Adrenal gland (tissue), 9 donors: ENCODE measurements at regions not wholly inside any gene's neighbourhood (a gene's known extent, or its start where the extent isn't known, plus 50 kb on each side); places are given as distances from the start of the nearest gene placed in this dataset.
A peak's percentile ranks its signal among the peaks of the same experiment; 100 is the strongest.

Source experiments
- DNase-seq, 7 donors: peaks; one replicate each; pipeline ENCODE4 v3.0.0-alpha.2; 2019 to 2020
- H3K27ac ChIP-seq, 5 donors: fragments of 200-600 bp; sonication (generic) in 4 of 5; 1 replicate in 3 of 5; 2 replicates in 2 of 5; pipeline versions ENCODE4 v1.5.1 to v1.8.0; 2016 to 2020; ENCODE audit warnings: mild to moderate bottlenecking in 1 of 5
- H3K27me3 ChIP-seq: fragments of 200-600 bp; 2 replicates; pipeline ENCODE4 v1.8.0; 2021
- H3K36me3 ChIP-seq, 2 donors: fragments of 200-600 bp; replicated peaks in 1 of 2; 1 replicate in 1 of 2; 2 replicates in 1 of 2; pipeline versions ENCODE4 v1.5.1 to v1.8.0; 2018 to 2022
- H3K4me1 ChIP-seq, 2 donors: fragments of 200-600 bp; replicated peaks in 1 of 2; 1 replicate in 1 of 2; 2 replicates in 1 of 2; pipeline versions ENCODE4 v1.5.1 to v1.8.0; 2018 to 2021
- H3K4me3 ChIP-seq, 4 donors: fragments of 200-600 bp; sonication (generic) in 3 of 4; one replicate each; pipeline ENCODE4 v1.5.1; 2016 to 2018
- H3K9me3 ChIP-seq, 3 donors: fragments of 200-600 bp; sonication (generic) in 1 of 3; replicated peaks in 1 of 3; 1 replicate in 2 of 3; 2 replicates in 1 of 3; pipeline versions ENCODE4 v1.5.1 to v1.8.0; 2016 to 2021
- POLR2A ChIP-seq, 2 donors: fragments of 450-650 bp; IDR thresholded peaks; one replicate each; pipeline ENCODE4 v1.6.1; 2017; ENCODE audit warnings: antibody characterized with exemption in 2 of 2, mild to moderate bottlenecking in 2 of 2, moderate library complexity in 1 of 2
- WGBS, 4 donors: extraction: QIAGEN DNeasy Blood & Tissue Kit in 2 of 4; methylation state at CpG; one replicate each; pipeline versions ENCODE4 v1.1.5 to v1.1.7; 2013 to 2017; 5-methylcytosine and 5-hydroxymethylcytosine counted together
- intact Hi-C, 2 donors: fragments of 100-400 bp; cut with DNase I; formaldehyde crosslinking; loops; one replicate each; pipeline versions ENCODE4 v1.14.1 to v1.15.0; 2022 to 2023
- TF ChIP-seq, protein P1 (sequence below), 6 experiments: fragments of 450-650 bp in 4 of 6; fragments of 200-600 bp in 2 of 6; sonication (generic) in 1 of 6; IDR thresholded peaks; 1 replicate in 5 of 6; 2 replicates in 1 of 6; pipeline versions ENCODE4 v1.5.1 to v1.8.0; 2016 to 2021; ENCODE audit warnings: antibody characterized with exemption in 6 of 6, mild to moderate bottlenecking in 2 of 6, moderate library complexity in 1 of 6
- donor health status: healthy with polysubstance abuse.
- donor health status: Bipolar disorder and iron deficiency.
- donor health status: DM: yes; HTN: yes; CAD: no.
- donor health status: DM: no; HTN: no; CAD: no.
- donor health status: DM: no; HTN: no; CAD: no.

DNA sequence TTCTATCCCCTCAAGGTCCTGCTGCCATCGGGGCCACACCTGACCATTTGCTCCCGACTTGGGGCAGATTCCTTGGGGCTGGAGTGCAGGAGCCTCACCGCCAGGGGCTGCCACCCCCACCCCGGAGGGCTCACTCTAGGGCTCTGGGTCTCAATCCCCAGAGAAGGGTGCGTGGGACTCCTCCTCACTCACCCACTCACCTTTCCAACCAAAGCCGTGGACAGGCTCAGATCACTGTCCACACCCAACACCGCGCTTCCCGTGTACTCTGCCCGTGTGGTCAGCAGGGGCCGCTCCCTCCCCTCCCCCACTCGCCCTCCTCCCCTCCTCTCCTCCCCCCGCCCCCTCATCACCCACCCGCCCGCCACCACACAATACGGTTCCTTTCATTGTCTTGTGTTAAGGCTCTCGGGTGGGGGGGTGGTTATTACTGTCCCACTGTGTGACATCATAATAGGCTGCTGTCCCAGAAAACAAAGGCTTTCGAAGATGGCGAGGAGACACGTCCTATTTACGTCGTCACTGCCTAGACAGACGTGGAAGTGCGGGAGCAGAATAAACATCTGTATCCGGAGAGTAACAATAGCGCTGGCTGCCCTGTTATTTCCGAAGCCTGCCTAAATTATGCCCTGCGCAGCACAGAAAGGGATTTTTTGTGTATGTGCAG lies 85.8 kb downstream of the YTHDF1 start:
- Histone ChIP-seq H3K4me1 (no peaks in the 10 kb centered on the region), H3K27me3 (peaks cover 14% of the 10 kb centered on the region), H3K9me3 (no peaks in the 10 kb centered on the region), H3K27ac (no peak overlapping the region), H3K36me3 (no peaks in the 10 kb centered on the region), H3K4me3 (no peak overlapping the region)
- WGBS, 4 donors, result 30 to 35% (median 30%) methylated on average over 13 to 28 of the region's 28 CpGs
- TF ChIP-seq, protein P1, sequence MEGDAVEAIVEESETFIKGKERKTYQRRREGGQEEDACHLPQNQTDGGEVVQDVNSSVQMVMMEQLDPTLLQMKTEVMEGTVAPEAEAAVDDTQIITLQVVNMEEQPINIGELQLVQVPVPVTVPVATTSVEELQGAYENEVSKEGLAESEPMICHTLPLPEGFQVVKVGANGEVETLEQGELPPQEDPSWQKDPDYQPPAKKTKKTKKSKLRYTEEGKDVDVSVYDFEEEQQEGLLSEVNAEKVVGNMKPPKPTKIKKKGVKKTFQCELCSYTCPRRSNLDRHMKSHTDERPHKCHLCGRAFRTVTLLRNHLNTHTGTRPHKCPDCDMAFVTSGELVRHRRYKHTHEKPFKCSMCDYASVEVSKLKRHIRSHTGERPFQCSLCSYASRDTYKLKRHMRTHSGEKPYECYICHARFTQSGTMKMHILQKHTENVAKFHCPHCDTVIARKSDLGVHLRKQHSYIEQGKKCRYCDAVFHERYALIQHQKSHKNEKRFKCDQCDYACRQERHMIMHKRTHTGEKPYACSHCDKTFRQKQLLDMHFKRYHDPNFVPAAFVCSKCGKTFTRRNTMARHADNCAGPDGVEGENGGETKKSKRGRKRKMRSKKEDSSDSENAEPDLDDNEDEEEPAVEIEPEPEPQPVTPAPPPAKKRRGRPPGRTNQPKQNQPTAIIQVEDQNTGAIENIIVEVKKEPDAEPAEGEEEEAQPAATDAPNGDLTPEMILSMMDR (IDR thresholded peaks at IDR 0.05), result no peak
- no peak for TF ChIP-seq POLR2A (IDR thresholded peaks at IDR 0.05)
- intact Hi-C loops, result no loop called here
- peak in 2 of 7 donors; percentile 3 to 5 for DNase-seq

DNA sequence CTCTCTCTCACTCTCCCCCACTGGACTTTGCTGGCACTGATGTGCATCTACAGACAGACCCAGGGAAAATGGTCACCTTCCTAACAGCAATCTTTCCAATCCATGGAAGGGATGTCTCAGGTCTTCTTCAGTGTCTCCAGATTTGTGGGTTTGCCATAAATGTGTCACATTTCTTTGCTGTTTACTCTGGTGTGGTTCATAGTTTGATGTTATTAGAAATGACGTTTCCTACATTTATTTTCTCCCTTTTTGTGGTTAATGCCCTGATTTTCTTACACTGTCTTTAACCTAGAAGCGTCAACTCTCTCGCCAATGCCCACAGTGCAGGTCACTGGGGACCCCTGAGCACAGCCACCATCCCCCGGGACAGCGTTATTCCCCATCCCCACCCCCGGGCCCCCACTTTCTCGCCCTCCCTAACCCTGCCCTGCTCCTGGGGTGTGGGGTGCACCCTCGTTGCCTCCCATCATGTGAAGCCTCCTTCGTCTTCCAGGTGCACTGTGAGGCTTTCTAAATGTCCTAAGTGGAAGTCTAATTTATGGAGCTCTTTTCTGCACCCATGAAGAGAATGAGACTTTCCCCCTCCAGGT lies 86.5 kb downstream of the YTHDF1 start:
- intact Hi-C loops, result no loop called here
- DNase-seq, result no peak
- peaks cover 14% of the 10 kb centered on the region for H3K27me3 ChIP-seq

DNA sequence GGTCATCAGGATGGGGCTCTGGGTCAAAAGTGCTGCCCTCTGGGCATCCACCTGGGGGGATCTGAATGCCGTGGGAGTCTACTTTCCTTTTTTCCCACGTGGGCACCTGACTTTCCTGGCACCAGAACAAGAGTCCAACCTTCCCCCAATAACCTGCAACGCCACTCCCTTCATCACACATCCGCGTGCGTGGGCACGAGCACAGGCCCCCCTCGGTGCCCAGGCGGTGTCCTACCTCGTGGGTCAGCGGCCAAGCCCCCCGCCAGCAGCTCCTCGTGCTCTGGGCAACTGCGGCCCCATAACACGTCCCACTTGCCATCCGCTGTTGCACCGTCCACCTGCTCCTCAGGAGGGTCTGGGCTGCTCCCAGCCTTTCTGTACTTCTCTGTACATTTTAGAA lies 87.0 kb downstream of the YTHDF1 start:
- Histone ChIP-seq H3K27ac (no peak overlapping the region), H3K4me1 (no peaks in the 10 kb centered on the region), H3K4me3 (no peak overlapping the region), H3K27me3 (peaks cover 14% of the 10 kb centered on the region), H3K36me3 (no peaks in the 10 kb centered on the region), H3K9me3 (no peaks in the 10 kb centered on the region)
- intact Hi-C loops, result no loop called here
- DNase-seq, result peak in 1 of 7 donors; percentile 5
- 82 to 85% (median 83%) methylated on average over 16 to 17 of the region's 17 CpGs for WGBS, 4 donors
- no peak for TF ChIP-seq POLR2A (IDR thresholded peaks at IDR 0.05)
- TF ChIP-seq, protein P1 (IDR thresholded peaks at IDR 0.05), result no peak

More for the DNA sequence above, 86.5 kb downstream of the YTHDF1 start:
- H3K9me3 ChIP-seq, result no peaks in the 10 kb centered on the region
- H3K27ac ChIP-seq, result no peak overlapping the region
- H3K4me1 ChIP-seq, result no peaks in the 10 kb centered on the region
- H3K4me3 ChIP-seq, result no peak overlapping the region
- WGBS, 4 donors, result 66 to 73% (median 73%) methylated on average over 9 of the region's 9 CpGs
- no peaks in the 10 kb centered on the region for H3K36me3 ChIP-seq
- TF ChIP-seq POLR2A (IDR thresholded peaks at IDR 0.05), result no peak
- TF ChIP-seq, protein P1 (IDR thresholded peaks at IDR 0.05), result no peak

DNA sequence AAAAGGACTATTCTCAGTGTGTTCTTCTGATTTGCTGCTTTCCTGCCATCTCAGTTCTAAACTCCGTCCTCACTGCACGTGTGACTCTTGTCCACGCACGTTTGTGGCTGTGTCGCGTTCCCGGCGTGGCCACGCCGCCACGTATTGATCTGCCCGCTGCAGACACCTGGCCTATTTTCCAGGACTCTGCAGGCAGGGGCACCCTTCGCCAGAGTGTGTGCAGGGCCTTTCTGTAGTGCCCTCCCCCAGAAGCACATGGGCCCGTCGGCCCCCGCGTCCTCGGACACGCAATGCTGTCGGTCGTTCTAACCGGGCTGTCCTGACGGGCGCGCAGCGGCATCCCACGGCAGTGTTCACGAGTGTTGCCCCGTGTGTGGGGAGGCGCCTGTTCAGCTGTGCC lies 87.6 kb downstream of the YTHDF1 start:
- Histone ChIP-seq H3K27ac (no peak overlapping the region), H3K36me3 (no peaks in the 10 kb centered on the region), H3K27me3 (peaks cover 14% of the 10 kb centered on the region), H3K9me3 (no peaks in the 10 kb centered on the region), H3K4me3 (no peak overlapping the region), H3K4me1 (no peaks in the 10 kb centered on the region)
- intact Hi-C loops, result no loop called here
- WGBS, 4 donors, result 85 to 92% (median 89%) methylated on average over 26 to 30 of the region's 30 CpGs
- TF ChIP-seq POLR2A (IDR thresholded peaks at IDR 0.05), result no peak
- peak in 2 of 7 donors; percentile 1 to 3 for DNase-seq
